ENCODE measurements at regions not wholly inside any gene's neighbourhood (a gene's known extent, or its start where the extent isn't known, plus 50 kb on each side); places are given as distances from the start of the nearest gene placed in this dataset.
A peak's percentile ranks its signal among the peaks of the same experiment; 100 is the strongest.

DNA sequence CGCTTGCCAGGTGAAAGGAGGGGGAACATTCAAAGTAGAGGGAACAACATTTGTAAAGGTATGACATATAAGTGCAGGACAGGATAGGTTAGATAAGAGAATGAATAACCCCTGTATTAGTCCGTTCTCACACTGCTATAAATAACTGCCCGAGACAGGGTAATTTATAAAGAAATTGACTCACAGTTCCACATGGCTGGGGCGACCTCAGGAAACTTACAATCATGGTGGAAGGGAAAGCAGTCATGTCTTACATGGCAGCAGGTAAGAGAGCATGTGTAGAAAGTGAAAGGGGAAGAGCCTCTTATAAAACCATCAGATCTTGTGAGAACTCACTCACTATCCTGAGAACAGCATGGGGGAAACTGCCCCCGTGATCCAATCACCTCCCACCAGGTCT is 223.8 kb downstream of the SOX9 start:
- DNase-seq = no peak

GRCh38 chr17:72345088-72345487 is 224.3 kb downstream of the SOX9 start:
- DNase-seq = no peak

GRCh38 chr17:72345536-72345935 is 224.7 kb downstream of the SOX9 start:
- no peak for DNase-seq

DNA sequence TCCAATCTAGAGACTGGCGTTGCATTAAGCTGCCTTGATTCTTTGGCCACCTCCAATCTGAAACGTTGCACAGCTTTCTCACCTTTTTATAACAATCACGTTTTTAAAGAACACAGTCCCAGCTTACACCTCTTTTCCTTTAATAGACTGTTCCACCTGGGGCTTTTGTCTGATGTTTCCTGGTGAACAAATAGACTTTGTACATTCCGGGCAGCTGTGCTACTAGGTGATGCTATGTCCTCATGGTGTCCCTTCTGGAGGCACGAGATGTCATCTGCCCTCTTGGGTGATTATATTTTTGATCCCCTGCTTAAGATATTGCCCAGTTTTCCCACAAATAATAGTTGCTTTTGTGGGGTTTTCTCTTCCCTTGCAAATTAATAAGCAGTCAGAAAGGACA is 225.5 kb downstream of the SOX9 start:
- DNase-seq = no peak

DNA sequence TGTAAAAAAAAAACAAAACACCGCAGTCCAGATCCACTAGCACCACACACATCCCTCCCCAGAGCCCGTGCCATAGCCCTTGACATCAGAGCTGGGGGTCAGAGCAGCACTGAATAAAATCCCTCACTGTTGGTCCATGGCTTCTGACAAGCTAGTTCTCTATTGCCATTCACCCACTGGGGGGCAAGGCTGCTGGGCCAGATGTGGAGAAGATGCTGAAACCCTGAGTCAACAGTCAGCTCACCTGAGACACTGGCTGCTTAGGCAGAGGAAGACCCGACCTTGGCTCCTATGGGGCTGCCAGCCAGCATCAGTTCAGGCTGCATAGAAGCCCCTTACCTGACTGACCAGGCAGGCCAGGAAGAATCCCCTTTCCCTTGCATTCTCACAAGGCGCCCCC is 228.2 kb downstream of the SOX9 start:
- DNase-seq = no peak

GRCh38 chr17:72349491-72349995 is 228.7 kb downstream of the SOX9 start:
- DNase-seq = no peak

DNA sequence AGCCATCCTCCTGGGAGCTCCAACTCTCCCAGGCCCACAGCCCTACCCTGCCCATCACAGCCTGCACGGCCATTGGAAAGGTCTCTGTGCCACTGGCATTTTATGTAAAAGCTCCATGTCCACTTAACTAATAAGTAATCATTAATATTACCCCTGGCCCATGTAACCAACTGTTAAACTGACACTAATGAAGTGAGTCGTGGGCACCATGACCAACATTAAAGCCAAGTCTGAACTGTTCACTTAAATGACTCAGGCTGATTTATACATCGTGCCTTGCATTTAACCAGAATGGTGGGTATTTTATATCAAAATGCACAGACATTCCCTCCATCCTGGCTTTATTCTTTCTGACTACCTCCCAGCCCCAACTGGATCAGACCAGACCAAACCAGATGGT is 229.3 kb downstream of the SOX9 start:
- DNase-seq = no peak

GRCh38 chr17:72351365-72351764 is 230.5 kb downstream of the SOX9 start:
- DNase-seq = no peak

DNA sequence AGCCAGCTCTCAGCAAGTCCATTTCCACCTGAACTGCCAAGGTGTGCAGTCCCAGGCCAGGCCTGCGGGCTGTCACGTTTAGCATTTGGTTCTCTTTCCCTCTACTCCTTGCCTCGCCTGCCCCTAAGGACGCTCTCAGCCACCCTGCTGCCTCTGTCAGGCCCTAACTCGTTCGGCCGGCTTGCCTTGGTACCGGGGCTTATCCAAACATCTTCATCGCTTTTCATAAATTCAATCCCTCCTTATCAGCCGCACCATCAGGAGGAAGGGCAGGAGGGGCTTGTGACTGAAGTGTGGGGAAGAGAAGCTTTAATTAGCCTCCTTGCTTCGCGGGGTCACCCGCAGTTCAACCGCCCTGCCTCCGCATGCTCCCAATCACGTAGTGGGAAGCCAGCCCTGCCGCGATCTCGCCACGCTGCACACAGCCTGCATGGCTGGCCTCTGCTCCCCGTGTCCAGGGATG is 231.1 kb downstream of the SOX9 start:
- DNase-seq = no peak

GRCh38 chr17:72353502-72353901 is 232.7 kb downstream of the SOX9 start:
- DNase-seq = no peak

DNA sequence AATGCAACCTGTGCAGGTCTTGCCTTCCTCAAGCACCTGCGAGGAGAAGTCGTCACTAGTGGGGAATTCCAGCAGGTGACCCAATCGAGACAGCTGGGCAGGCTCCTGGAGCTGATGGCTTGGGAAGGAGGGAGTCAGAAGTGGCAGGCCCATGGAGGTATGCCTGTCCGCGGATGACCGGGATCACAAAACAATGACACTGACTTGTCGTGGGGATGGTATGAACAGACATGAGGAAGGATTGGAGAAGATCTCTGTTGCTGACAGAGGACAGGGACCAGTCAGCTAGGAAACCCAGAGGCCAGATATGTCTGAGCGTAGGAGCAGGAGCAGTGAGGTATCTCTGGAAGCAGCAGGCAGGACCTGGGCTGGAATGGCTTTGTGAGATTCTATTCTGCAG is 233.3 kb downstream of the SOX9 start:
- no peak for DNase-seq

DNA sequence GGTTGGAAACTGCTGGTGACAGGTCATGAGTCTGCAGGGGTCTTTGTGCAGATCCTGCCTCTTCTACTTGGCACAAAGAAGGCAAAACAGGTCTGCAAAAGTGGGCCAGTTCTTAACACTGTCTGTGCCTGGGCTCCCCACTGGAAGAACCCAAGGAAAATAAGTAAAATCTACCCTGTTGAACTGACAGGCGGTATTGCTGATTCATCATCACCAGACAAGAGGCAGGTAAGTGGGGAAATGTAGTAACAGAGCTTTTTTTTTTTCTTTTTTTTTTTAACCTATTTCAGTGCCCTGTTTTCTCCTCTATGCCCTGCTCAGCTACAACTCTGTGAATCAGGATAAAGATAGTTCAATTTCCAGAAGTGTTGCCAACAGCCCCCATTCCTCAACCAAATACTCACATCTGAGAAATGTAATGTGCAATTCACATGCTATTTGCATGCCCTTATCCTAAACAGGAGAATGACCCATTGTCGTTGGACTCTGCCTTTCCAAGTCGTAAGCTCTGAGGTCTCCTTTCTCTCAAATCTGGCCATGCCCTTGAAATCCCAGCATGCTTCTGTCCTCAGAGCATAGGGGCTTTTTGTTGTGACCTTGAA is 237.0 kb downstream of the SOX9 start:
- DNase-seq = no peak

- DNase-seq = no peak
Observed at GRCh38 chr17:72358465-72358864, 237.6 kb downstream of the SOX9 start.

DNA sequence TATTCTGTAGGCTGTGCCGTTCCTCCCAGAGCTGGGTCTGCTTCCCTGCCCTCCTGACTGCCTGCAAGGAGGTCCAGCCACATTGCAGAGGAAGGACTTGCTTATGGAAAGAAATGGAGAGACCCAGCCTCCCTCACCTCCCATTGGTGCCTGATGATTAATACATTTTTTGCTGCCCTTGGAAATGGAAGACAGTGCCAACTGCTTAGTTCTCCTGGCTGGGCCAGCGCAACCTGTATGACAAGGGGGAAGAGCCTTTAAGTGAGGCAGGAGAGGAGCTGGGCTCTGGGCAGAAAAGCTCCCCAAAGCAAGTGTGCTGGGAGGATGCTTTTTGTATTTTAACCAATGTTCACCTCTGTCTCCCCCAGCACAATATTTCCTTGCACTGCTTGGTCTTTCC is 238.5 kb downstream of the SOX9 start:
- DNase-seq = peak; percentile 2

DNA sequence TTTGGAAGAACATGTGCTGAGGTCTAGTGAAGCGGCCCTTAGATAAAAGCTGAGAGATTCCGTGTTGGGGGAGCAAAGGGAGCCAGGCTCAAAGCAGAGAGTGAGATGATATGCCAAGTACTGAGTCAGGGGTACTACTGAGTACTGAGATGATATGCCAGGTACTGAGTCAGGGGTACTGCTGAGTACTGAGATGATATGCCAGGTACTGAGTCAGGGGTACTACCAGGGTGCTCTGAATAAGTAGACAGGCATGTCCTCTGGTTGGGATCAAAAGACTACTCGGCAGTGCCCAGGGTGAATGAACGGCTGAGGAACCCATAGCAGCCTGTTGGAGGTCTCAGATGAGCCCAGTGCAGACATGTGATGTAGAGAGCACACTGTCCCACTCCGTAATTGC is 239.0 kb downstream of the SOX9 start:
- DNase-seq = no peak

- peak; percentile 11 for DNase-seq
Observed at GRCh38 chr17:72360386-72360940, 239.6 kb downstream of the SOX9 start.

DNA sequence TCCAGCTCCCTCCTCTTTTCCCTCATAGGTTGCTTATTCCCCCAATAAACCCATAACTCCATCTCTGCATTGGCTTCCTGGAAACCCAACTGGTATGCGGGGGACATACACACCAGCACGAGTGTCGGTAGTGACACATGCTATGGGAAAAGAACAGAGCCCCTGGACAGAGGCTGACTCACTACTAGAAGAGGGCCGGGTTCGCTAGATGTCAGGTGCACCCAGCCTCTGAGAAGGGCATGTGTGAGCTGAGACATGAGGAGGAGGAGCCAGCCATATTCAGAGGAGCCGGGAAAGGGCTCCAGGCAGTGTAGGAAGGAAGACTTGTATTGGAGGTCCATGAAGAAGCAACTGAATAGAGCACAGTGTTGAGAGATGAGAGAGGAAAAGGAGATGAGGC is 241.1 kb downstream of the SOX9 start:
- no peak for DNase-seq

DNA sequence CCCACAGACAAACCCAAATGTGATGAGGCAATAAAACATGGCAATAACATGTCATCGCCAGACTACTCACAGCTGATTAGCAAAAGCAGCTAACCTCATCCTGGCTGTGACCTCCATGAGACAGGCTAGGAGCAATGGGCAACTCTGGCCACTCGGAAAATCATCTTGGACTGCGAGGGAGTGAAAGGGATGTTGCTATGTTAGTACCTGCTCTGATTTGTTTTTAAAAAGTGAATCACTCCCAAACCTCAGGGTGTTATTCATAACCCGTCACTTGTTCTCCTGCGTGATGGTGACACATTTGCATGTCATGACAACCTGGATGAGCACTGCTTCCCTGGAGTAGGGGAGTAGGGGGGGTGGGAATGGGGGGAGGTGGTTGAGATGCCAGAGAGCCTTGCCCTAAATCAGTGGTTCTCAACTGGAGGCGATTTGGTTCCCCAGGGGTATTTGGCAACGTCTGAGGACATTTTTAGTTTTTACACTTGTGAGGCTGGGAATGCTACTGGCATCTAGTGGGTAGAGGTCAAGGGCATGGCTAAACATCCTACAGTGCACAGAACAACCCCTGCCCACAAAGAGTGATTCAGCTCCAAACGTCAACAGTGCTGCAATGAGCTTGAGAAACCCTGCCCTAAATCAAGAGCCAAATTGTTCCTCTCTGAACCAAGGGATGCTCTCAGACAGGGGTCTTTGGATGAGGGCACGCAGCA is 241.7 kb downstream of the SOX9 start:
- DNase-seq = peak; percentile 12

- DNase-seq = peak; percentile 14
Observed at GRCh38 chr17:72363089-72363610, 242.3 kb downstream of the SOX9 start.

DNA sequence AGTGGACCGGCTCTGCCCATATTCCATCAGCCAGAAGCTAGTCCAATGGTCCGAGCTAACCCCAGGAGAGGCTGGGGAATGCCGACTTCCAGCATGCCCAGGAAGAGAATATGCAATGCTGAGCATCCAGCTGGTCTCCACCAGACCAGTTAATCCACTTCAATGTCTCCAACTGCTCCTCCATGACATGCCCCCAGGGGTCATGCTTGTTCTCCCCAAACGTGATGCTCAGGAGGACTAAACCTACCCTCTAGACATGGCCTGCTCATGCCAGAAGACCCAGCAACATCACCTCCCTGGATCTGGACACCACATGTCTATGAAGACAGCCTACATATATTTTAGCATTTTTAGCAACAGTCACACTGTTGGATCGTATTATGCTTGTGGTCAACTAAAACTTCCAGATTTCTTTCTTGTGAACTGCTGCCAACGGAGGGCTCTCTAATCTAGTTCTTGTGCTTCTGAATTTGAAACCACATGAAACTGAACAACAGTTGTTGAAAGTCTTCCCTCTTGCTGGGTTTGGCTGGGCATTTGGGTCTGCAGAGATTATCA is 245.1 kb downstream of the SOX9 start:
- peak; percentile 6 for DNase-seq

GRCh38 chr17:72366626-72367025 is 245.8 kb downstream of the SOX9 start:
- DNase-seq = no peak

GRCh38 chr17:72368191-72368590 is 247.4 kb downstream of the SOX9 start:
- no peak for DNase-seq

DNA sequence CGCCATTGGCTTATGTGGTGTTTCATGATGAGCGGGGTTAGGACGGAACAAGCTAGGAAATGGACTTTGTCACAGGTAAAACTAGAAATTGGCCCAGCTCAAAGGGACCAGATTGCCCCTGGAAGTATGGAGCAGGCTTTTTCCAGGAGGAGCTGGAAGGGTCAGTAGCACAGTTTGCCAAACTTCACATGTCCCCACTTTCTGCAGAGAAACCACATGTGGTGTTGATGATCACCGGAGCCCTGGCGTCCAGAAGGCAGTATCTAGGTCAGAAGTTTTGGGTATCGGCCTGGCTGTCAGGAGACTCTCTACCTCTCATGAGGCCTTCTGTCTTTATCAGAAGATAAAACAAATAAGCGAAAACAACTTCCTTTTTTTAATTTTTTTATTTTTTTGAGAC is 248.5 kb downstream of the SOX9 start:
- DNase-seq = no peak

- DNase-seq = peak; percentile 6
Observed at GRCh38 chr17:72370819-72371218, 250.0 kb downstream of the SOX9 start.
